Endometrium (tissue), 2 donors: ENCODE measurements at regions not wholly inside any gene's neighbourhood (a gene's known extent, or its start where the extent isn't known, plus 50 kb on each side); places are given as distances from the start of the nearest gene placed in this dataset.

Source experiments
- FAIRE-seq: peaks from 2 replicates; lab custom pipeline; 2012; peaks lifted over from hg19 to GRCh38; lab: Jason Lieb, UNC
- donor health status: control.
- donor health status: control.

DNA sequence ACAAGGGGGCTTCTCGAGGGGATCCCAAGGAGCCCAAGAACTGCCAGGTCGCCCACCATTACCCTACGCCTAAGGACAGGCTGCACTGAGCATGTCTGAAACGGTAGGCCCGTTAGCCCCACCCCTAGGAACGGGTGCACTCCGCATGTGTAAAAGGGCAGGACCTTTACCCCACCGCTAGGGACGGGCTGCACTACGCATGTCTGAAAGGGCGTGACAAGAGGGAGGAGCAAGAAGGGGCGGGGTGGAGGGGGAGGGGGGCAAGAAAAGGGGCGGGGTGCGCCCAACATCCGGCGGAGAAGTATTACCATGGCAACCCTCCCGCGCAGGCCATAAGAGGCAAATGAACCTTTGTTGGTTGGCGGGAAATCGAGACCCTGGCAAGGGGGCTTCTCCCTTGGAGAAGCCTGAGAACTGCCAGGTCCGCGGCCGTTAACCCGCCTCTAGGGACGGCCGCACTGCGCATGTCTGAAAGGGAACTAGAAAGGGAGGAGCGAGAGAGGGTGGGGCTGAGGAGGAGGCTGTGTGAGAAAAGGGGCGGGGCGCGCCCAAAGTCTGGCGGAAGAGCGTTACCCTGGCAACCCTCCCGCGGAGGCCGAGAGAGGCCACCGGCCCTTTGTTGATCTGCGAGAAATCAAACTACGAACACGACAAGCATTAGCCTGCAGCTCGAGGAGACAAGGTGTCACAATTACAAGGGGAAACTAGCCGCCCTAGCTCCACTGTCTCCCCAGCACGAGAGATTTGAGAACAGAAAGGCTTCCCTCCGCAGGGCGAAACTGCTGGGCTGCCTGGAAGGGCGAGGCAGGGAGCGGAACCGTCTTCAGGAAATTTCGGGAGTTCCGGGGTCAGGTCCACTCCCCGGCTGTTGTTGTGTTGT, 2046.8 kb downstream of the TP53TG3F start:
- FAIRE-seq: no peak

DNA sequence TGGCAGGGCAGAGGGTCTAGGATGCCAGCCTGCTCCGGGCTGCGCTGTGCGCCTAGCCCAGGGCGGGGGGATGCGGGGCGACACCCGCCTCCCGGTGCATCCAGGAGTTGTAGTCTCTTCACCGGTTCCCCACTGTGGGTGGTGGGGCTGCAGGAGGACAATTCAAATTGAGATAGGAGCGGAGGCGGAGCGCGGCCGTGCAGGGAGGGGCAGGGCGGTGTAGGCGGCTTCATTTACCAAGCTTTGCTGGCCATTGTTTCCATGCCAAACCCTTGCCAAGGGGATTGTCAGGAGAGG, 2047.4 kb downstream of the TP53TG3F start:
- no peak for FAIRE-seq

DNA sequence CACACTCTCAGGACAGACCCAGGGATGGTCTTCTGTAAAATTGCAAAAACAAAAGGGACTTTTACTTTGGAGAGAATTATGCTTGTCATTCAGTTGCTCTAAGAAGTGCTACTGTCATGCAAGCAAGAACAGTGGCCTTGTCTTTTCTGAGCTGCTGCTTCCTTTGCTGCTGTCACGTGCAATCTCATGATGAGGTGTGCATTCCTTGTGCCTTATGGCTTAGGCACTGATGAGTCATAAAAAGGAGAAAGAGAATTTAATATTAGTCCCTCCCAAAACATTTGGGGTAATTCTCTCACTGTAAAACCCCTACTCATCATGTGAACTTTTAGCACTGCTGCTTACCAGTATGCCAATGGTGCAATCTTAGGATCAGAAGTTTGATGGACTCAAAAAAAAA, 2051.3 kb downstream of the TP53TG3F start:
- no peak for FAIRE-seq

DNA sequence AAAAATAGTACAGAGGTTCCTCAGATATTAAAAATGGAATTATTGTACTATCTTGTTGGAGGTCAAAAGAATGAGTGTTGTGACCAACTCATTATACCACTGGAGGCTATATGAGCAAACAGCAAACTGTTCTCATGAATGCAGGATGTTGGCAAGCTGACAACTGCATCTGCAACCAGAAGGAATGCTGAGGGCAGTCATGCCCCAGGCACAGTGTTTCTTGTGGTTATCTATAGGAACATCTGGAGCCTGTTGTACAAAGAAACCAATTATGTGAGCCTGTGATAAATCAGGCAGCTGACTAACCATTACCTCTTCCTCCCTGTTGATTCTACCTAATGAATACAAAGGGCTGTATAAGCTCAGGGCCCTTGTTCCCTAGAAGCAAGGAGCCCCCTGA, 2057.1 kb downstream of the TP53TG3F start:
- FAIRE-seq: no peak

DNA sequence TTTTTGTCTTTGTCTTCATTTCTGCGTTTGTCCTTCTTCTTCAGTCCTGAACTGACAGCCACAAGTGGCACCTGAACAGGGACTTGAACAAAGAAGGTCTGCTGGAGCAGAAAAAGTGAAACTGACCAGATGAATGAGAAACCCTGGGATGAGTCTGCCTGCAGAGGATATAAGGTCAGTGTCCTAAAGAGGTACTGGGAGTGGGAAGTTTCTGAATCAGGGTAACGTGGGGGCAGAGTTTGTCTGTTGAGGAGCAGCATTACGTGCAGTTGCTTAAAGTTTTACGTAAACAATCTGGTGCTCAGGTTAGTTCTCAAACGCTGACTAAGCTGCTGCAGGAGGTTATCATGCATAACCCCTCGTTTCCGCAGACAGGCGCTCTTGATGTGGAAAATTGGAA, 2057.6 kb downstream of the TP53TG3F start:
- FAIRE-seq: no peak

DNA sequence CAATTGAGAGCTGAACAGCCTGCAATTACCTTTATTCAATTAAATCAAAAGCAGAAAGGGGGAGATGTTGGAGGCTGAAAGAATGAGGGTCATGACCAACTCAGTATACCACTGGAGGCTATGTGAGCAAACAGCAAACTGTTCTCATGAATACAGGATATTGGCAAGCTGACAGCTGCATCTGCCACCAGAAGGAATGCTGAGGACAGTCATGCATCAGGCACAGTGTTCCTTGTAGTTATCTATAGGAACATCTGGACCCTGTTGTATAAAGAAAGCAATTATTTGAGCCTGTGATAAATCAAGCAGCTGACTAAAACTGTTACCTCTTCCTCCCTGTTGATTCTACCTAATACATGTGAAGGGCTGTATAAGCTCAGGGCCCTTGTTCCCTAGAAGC, 2064.6 kb downstream of the TP53TG3F start:
- no peak for FAIRE-seq

DNA sequence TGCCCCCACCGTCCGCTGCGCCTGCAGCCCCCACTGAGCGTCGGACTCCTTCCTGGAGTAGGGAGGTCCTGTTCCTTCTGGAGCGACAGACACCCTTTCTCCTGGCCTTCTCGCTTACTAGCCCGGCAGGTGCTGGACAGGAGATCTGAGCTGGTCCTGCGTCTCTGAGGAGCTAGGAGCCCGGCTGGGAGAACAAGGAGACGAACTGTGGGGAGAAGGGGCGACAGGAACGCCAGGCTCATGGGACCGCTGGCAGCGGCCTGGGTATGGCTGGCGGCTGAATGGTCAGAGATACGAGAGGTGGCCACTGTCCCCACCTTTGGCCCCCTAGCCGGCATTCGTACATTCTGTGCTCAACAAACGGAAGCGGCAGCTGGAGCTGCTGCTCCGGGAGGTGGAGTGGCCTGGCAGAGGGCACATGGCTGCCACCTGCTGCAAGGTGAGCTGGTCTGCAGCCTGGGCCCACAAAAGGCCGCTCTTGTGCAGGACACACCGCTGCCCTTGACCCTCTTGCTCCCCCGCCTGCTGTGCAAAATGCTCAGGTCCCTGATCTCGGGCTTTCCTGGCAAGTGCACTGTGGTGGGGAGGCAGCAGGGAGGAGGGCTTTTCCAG, 2066.7 kb downstream of the TP53TG3F start:
- no peak for FAIRE-seq

DNA sequence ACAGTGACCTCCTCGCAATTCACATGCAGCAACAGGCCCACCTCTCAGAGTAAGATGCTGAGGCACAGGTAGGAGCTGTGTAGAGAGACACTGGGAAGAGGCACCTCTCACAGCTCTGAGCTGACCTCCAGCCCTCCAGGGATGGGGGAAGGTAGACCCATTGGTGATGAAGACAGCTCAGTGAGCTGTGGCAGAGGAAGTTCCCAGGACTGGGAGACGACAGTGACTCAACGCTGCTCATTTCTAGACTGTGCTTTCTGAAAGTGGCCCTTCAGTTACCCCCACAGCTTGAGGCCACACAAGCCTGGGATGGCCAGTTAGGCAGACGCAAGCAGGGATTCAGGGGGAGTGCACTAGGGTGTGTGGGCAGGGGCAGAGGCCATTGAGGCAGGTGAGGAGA, 2073.2 kb downstream of the TP53TG3F start:
- no peak for FAIRE-seq

DNA sequence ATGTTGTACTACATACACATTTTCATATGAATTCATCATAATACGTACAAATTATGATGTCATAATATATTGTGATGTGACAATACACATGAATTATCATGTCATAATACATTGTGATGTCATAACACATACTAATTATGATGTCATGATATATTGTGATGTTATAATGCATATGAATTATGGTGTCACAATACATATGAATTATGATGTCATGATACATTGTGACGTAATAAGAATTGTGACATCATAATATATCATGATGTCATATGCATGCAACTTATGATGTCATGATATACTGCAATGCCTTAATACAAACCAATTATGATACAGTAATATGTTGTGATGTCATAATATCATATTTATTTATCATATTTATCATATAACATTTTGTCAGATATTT, 2074.3 kb downstream of the TP53TG3F start:
- FAIRE-seq: no peak

DNA sequence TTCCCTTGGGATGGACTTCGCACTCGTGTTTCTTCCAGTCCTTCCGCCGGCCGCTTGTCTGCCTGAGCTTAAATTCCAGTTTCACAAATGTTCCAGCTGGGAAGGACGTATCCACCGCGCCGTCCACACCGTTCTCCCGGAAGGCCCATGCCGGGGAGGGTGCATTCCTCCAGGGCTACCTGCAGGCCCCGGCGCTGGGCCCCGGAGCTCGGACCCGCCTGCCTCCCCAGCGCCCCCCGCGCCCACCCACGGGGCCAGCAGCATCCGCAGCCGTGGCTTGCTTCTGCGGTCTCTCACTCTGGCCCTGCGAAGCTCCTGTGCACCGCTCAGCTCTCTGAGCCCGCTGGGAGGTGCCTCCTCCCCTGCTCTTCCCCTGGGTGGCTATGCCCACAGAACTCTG, 2084.1 kb downstream of the TP53TG3F start:
- FAIRE-seq: no peak

DNA sequence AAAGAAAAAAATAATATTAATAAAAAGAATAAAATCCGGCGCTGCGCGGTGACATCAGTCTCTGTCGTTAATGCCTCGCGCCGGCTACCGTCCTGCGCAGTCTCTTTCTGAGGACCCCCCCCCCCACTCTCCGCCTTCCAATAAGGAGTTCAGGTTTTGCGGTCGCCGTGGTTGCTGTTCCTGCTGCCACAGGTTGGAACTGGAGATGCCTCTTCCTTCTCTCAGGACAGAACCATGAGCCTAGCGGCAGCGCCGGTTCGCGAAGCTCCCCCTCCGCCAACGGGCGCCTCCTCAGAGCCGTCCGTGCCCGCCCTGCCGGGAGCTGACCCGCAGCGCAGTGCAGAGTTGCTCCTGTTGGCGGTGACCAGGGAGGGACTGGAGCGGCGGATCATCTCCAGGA, 2093.4 kb downstream of the TP53TG3F start:
- no peak for FAIRE-seq

DNA sequence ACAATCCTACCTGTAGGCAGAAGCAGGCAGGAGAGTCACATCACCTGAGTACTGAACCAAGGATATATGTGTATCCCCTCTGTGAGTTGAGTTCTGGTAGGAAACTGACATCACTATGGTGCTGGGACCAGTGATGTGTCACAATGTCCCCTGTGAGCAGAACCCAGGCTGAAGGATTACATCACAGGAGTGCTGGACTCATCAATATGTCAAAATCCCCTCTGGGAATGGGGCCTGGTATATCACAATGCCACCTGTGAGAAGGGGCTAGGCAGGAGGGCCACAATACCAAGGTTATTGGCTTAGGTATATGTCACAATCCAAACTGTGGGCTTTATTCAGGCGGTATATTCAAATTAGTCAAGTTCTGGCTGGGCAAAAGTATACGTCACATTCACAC, 2098.3 kb downstream of the TP53TG3F start:
- FAIRE-seq: no peak

DNA sequence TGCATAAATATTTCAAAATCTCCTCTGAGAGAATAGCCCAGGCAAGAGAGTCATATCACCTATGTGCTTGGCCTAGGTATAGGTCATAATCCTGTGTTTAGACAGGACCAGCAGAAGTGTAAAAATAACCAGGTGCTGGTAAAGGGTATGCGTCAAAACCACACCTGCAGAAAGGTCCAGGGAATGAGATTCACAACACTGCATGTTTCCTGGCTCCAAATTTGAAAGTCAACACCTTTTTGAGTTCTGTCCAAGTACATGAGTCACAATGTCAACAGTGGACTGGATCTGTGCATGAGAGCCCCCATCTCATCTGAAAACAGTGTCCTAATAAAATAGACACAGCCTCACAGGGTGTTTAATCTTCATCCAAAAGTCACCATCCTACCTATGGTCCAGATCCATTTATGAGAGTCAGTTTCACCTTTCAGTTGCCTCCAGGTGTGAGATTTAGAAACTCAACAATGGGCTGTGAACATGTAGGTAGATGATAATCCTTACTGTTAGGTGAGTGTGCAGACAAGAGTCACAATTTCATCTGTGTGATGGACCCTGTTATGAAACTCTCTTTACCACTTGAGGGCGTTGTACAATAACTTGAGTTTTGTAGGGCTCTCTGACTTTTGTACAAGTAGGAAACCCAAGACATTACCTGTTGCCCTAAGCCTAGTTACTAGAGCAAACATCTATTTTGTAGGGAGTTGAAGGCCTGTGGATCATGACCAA, 2100.7 kb downstream of the TP53TG3F start:
- no peak for FAIRE-seq

DNA sequence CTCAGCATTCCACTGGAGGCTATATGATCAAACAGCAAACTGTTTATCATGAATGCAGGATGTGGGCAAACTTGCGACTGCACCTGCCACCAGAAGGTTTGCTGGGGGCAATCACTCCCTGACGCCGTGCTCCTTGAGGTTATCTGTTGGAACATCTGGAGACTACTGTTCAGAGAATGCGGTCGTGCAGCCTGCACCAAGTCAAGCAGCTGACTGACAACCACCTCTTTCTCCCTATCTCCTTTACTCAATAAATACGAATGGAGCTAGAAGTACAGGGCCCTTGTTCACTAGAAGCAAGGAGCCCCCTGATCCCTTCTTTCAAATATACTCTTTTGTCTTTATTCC, 2101.2 kb downstream of the TP53TG3F start:
- FAIRE-seq: no peak

DNA sequence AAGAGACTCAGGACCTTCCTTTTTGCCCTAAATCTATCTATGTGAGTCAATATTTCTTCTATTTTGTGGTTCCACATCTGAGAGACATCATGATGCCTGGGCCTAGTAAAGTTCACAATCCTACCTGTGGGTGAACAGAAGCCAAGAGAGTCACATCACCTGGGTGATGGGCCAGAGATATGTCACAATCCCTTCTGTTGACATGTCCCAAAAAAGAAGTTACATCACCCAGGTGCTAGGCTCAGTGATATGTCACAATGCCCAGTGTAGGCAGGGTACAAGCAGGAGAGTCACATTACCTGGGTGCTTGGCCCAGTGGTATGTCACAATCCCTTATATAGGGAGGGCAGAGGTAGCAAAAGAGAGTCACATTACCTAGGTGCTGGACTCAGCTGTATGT, 2101.9 kb downstream of the TP53TG3F start:
- FAIRE-seq: no peak

DNA sequence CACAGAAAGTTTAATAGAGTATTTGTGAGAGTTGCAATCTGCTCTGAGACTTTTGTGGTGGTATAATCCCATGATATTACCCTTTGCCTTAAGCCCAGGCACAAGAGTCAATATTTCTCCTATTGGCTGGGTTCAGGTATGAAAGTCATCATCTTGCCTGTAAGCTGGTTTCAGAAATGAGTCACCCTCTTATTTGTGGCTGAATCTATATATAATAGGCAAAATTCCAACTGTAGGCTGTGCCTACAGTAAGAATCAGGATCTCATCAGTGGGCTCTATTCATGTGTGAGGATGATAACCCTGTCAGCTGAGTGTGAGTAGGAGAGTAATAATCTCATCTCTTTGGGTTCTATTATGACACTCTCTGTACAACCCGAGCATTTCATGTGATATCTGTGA, 2103.1 kb downstream of the TP53TG3F start:
- no peak for FAIRE-seq

DNA sequence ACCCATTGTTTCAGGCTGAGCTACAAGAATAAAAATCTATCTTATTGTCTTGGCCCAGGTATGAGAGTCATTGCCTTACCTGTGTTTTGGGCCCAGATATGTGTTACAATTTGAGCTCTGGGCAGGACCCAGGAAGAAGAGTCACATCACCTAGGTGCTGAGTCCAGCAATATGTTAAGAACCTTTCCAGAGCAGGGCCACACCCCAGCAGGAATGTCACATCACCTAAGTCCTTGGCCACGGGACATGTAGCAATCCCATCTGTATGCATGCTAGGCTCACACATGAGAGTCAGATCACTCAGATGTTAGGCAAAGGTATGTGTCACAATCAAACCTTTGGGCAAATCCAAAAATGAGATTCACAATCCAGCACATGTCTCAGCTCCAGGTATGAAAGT, 2103.5 kb downstream of the TP53TG3F start:
- no peak for FAIRE-seq

DNA sequence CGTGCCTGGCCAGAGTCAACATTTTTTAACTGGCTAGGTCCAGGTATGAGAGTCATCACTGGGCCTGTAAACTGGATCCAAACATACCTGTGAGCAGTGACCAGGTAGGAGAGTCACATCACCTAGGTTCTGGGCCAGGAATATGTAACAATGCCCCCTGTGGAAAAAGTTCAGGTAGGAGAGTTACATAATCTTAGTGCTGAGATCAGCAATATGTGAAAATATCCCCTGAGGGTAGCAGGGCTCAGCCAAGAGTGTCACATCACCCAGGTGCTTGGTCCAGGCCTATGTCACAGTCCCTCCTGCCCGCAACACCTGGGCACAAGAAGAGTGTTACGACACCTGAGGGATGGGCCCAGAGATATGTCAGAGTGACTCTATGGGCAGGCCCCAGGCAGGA, 2104.7 kb downstream of the TP53TG3F start:
- FAIRE-seq: no peak

DNA sequence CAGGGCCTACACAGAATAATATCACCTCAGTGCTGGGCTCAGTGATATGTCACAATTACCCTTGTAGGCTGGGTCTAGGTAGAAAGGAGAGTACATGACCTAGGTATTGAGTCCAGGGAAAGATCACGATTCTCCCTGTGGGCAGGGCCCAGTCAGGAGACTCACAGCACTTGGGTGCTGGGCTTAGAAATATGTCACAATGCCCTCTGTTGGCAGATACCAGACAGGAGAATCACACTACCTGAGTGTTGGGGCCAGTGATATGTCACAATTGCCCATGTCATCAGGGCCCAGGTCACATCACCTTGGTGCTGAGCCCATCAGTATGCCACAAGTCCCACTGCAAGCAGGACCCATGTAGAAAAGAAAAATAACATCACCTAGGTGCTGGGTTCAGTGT, 2105.5 kb downstream of the TP53TG3F start:
- FAIRE-seq: no peak

DNA sequence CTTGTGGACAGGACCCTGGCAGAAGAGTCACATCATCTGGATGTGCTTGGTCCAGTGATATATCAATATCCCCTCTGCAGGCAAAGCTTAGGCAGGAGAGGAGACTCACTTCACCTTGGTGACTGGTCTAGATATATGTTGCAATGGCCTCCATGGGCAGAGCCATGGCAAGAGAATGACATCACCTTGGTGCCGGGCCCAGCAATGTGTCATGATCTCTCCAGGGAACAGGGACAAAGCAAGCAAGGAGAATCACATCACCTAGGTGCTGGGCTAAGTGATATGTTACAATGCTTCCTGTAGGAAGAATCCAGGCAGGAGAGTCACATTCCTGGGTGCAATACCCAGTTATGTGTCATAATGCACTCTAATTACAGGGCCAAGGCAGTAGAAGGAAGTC, 2106.2 kb downstream of the TP53TG3F start:
- FAIRE-seq: no peak

DNA sequence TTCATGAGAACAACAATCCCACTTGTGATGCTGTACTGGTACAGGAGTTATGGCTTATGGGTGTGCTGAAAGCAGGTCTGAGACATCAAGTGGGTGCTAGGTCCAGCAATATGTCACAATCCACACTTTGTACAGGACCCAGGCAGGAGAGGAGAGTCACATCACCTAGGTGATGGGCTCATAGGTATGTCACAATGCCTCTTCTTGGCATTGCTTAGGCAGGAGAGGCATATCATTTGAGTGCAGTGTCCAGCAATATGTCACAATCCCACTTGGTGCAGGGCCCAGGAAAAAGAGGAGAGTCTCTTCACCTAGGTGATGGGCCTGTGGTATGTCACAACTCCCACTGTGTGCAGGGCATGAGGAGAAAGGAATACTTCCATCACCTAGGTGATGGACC, 2110.0 kb downstream of the TP53TG3F start:
- FAIRE-seq: no peak

DNA sequence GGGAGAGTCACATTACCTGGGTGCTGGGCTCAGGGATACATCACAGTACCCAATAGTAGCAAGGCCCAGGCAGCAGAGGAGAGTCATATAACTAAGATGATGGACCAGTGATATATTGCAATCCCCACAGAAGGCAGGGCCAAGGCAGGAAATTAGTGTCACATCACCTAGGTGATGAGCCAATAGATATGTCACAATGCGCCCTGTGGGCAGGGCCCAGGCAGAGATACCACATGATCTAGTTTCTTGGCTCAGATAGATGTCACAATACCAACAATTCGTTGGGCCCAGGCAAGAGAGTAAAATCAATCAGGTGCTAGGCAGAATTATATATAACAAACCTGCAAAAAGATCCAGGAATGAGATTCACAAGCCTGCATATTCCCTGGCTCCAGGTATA, 2111.5 kb downstream of the TP53TG3F start:
- no peak for FAIRE-seq

DNA sequence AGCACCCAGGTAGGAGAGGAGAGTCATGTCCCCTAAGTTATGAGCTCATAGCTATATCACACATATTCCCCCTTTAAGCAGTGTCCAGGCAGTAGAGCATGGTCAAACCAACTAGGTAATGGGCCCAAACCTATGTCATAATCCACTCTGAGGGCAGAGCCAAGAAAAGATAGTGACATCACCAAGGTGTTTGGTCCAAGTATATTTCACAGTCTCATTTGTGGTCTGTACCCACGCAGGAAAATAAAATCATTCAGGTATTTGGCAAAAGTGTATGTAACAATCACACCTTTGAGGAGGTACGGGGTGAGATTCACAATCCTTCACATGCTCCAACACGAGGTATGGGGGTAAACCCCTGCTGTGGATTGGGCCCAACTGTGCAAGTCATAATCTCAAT, 2112.8 kb downstream of the TP53TG3F start:
- FAIRE-seq: no peak

DNA sequence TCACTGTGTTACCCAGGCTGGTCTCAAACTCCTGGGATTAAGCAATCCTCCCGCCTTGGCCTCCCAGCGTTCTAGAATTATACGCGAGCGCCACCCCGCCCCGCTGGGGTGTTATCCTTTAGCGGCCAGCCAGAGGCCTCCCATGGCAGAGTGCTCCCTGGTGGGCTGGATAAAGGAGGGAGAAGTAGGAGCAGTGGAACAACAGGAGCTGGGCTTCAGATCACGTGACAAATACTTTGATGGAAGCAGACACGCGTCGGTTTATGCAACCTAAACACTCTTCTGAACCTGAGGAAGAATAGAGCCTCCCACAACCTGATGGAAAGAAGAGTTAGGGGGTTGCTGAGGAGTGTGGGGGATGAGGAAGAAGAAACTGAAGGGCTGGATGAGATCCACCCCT, 2114.0 kb downstream of the TP53TG3F start:
- no peak for FAIRE-seq
